CD4-positive, alpha-beta T cell treated with Interleukin-15 for 4 hours (primary cell): ENCODE measurements at regions not wholly inside any gene's neighbourhood (a gene's known extent, or its start where the extent isn't known, plus 50 kb on each side); places are given as distances from the start of the nearest gene placed in this dataset.

ENCODE experiments used
- DNase-seq: peaks from one replicate; pipeline ENCODE4 v3.0.0-alpha.2; 2020; ENCODE audit warnings: low spot score

GRCh38 chrX:88424541-88424940, 322.5 kb upstream of the CPXCR1 start:
- DNase-seq, result no peak

GRCh38 chrX:88425739-88426138, 321.3 kb upstream of the CPXCR1 start:
- no peak for DNase-seq

- DNase-seq, result no peak
These were observed 309.5 kb upstream of the CPXCR1 start for GRCh38 chrX:88437563-88437962.

- no peak for DNase-seq
These were observed 308.8 kb upstream of the CPXCR1 start for GRCh38 chrX:88438209-88438608.

DNA sequence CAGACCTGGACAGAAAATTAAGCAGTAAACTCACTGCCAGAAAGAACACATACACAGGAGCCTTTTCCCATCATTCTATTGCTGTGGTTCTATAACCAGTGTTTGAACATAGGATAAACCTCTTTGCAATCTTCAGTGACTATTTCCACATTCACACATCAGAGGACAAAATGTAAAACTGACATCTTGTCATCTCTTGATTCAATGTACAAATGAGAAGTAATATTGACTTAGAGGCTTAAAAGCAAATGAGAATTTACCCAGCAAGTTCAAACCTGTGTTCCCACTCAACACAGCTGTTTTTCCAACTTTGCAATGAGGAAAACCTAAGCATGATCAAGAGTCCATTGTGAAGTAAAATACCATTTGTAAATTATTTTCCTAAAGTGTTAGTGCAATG, 307.1 kb upstream of the CPXCR1 start:
- no peak for DNase-seq
